Loucy (cell line): ENCODE measurements at regions not wholly inside any gene's neighbourhood (a gene's known extent, or its start where the extent isn't known, plus 50 kb on each side); places are given as distances from the start of the nearest gene placed in this dataset.
"Not testable (repeated sequence)": the region's sequence is repeated elsewhere in the genome, so short reads cannot be mapped to it uniquely, and the experiment has no call there.

ENCODE experiments used
- CTCF ChIP-seq: fragments of 200-600 bp; sonication (generic); conservative IDR thresholded peaks from 2 replicates; pipeline ENCODE4 v1.5.1; 2014; ENCODE audit warnings: mild to moderate bottlenecking, antibody characterized with exemption, low read length
- EZH2phosphoT487 ChIP-seq: fragments of 200-600 bp; IDR thresholded peaks from 2 replicates; pipeline ENCODE4 v1.6.1; 2018; ENCODE audit warnings: antibody characterized with exemption, mild to moderate bottlenecking, moderate library complexity, borderline replicate concordance

- TF ChIP-seq CTCF, EZH2phosphoT487: not testable (repeated sequence)
Measured at GRCh38 chr1:229935157-229935556, 131.9 kb upstream of the GALNT2 start.
